HG03354 (cell line): ENCODE measurements at regions not wholly inside any gene's neighbourhood (a gene's known extent, or its start where the extent isn't known, plus 50 kb on each side); places are given as distances from the start of the nearest gene placed in this dataset.
"Not testable (repeated sequence)": the region's sequence is repeated elsewhere in the genome, so short reads cannot be mapped to it uniquely, and the experiment has no call there.

Source experiments
- ATAC-seq: cut with Tn5 transposase; IDR thresholded peaks from one replicate; pipeline ENCODE4 v1.9.1; 2021; ENCODE audit warnings: mild to moderate bottlenecking; ENCODE audit not compliant: unreplicated experiment, poor library complexity, severe bottlenecking

- ATAC-seq = no peak
Observed at GRCh38 chr6:66555082-66555481, 848.1 kb upstream of the EYS start.

DNA sequence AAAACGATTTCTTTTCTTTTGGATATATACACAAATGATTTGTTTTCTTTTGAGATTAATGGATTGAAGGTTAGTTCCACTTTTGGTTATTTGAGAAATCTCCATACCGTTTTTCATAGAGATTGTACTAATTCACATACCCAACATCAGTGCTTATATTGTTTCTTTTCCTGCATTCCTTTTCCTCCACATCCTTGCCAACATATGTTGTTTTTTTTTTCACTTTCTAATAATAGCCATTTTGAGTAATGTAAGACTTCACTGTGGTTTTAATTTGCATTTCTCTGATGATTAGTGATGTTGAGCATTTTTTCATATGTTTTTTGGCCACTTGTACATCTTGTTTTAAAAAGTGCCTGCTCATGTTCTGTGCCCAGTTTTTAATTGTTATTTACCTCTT is 846.4 kb upstream of the EYS start:
- ATAC-seq = no peak

DNA sequence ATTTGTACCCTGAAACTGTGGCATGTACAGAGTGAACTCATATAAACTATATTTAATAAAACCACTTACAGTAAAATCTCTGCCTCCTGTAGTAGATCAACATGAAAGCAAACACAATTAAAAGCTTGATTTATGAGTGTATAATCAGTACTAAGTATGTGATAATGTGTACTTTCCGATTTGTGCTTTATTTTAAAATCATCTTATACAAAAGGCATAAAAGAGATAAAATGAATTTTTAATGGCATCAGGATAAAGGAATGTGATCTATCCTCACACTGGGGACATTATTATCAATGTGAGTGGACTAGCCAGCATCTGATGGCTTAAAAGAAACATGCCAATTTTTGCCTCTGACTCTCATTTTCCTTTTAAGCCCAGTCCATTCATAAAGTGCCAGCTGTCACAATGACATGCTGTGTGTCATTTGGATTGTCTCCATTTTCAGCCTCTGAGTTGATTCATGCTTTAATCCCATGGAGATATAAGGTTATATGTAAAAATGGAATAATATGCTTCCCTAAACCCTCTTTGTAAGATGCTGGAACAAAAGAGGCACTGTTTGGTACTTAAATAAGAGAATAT is 831.6 kb upstream of the EYS start:
- ATAC-seq = no peak

DNA sequence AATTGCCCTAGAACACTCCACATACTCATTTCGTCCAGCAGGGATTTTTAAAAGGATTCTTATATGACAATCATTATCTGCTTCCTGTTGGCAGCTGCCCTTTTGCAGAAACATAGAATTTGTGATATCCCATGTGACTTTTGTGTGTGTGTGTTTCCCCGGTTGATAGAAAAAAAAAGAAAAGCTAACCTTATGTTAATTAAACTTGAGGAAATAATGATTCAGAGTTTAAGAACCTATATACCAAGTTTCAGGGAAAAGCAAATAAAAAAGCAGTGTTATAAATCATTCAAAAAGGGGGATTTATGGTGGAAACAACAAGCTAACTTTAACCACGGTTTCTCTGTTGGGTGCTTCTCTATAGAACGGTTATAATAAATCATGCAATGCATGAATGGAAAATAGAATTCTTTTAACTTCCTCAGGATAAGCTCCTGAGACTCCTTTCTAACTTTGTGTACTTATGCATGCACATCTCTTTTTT is 826.9 kb upstream of the EYS start:
- ATAC-seq = no peak

GRCh38 chr6:66526061-66526460 is 819.0 kb upstream of the EYS start:
- ATAC-seq = no peak

- no peak for ATAC-seq
Observed at GRCh38 chr6:66522864-66523263, 815.8 kb upstream of the EYS start.

GRCh38 chr6:66516377-66516776 is 809.4 kb upstream of the EYS start:
- no peak for ATAC-seq

DNA sequence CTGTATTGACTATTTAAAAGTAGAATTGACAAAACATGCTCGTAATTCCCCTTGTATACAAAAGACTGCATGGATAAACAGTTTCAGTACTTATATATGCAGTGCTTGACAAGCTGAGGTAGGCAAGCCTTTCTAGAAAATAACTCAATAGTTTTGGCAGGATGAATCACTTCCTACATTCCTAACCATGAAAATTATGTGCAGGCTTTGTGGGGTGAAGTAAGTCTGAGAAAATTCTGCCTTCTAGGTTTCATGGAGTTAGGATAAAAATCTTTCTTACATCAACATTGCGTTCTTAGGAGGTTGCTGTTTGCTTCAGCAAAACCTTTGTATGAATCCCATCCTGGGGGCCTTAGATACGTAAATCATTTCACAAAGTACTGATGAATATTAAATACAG is 801.4 kb upstream of the EYS start:
- ATAC-seq = no peak

DNA sequence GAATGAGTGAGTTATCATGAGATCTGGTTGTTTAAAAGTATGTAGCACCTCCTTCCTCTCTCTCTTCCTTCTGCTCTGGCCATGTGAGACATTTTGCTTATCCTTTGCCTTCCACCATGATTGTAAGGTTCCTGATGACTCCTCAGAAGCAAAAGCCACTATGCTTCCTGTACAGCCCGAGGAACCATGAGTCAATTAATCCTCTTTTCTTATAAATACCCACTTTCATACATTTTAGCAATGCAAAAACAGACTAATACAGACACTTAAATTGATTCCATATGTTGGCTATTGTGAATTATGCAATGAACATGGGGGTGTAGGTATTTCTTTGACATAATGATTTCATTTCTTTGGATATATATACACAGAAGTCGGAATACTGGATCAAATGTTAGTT is 792.8 kb upstream of the EYS start:
- no peak for ATAC-seq

DNA sequence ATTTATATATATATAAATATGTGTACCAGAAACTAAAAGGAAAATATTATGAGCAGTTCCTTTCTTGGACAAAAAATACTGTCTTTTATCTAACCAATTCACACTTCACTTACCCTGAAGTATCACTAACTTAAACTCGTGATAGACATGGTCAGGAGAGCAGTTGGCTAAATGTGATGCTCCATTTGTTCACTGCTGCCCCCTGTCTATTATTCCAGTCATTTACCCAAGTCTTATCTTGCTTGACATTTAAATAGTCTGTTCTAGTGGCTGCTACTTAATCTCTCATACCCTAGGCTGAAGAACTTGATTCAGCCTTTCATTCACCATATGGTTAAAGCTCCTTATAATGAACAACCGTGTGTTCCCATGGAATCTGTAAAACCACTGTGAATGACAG is 789.6 kb upstream of the EYS start:
- ATAC-seq = no peak

GRCh38 chr6:66494643-66495042 is 787.6 kb upstream of the EYS start:
- not testable (repeated sequence) for ATAC-seq

GRCh38 chr6:66489269-66489987 is 782.4 kb upstream of the EYS start:
- ATAC-seq = no peak

GRCh38 chr6:66481216-66481615 is 774.2 kb upstream of the EYS start:
- no peak for ATAC-seq

GRCh38 chr6:66478705-66479104 is 771.7 kb upstream of the EYS start:
- ATAC-seq = no peak

- ATAC-seq = no peak
Observed at GRCh38 chr6:66435321-66435720, 728.3 kb upstream of the EYS start.

DNA sequence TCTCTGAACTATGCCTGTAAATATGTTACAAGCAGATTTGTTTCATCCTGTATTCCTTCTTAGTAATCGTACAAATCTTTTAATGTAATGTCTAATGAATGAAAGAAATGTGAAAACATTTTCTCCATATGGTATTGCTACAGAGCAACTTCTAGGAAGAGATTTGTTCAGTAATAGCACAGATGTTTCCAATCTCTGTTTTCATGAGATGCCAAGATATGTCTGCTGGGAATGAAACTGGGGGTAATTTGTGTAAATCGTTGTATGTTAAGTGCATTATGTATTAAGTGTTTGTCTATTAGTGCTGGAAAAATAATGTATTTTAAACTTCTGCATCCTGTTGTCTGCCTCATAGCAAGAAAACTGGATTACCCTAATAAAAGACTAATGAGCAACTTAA is 722.2 kb upstream of the EYS start:
- no peak for ATAC-seq

DNA sequence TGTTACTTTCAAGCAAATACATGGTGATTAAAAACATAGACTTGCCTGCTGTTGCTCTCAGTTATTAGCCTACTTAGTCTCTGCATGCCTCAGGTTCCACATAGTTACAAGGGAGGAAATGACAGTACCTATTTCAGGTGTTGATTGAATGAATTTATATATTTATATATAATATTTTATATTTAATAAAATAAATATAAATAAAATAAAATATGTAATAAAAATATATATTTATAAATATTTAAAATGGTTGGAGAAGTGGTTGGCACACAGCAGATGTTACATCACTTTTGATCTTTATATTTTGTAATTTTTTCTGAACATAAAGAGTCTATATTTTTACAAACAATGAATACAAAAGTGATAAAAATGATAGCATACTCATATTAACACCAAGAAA is 716.0 kb upstream of the EYS start:
- no peak for ATAC-seq

DNA sequence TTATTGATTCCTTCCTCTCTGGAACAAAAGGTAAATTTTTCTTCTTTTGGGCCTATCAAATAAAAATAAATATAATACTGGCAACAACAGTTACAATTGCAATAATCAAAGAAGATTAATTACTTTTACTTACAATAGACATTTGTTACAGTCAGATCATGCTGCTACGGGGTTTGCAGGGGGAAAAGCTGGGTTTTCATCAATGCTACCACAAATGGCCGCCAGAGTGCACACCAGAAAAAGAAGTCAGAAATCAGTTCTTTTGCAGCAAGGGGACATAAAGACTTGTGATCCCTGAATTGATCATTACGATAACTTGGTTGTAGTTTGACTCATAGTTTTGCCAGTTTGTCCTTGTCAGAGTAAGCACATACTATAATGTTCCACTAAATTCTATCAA is 714.5 kb upstream of the EYS start:
- ATAC-seq = no peak

GRCh38 chr6:66418906-66419305 is 711.9 kb upstream of the EYS start:
- ATAC-seq = no peak

DNA sequence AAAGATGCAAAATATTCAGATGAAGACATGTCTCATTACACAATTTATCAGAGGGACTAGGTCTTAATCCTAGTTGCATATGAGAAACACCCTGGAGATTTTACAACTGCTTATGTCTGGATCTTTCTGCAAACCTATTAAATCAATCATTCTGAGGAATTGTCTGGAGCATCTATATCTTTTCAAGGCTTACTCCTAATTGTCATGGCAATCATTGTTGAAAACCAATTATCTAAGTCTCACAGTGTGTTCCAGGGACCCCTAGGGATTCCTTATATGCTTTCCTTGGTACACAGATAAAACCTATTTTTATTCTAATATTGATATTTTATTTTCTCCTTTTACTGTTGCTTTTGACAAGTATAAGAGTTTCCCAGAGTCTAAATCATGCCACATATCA is 696.9 kb upstream of the EYS start:
- ATAC-seq = no peak

DNA sequence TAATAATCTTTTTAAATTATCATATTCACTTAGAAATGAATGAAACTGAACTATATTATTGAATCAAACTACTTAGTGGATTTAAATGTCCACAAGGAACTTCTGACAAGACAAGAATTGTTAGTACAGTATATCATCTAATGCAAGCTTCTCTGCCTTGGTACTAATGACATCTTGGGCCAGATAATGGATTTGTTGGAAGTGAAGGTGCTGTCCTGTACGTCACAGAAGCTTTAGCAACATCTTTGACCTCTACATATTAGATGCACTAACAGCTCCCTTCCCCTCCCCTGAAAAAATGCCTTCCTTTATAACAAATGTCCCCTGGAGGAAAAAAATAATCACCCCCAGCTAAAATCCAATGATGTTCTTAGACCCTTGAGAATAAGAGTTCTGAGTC is 695.8 kb upstream of the EYS start:
- no peak for ATAC-seq

DNA sequence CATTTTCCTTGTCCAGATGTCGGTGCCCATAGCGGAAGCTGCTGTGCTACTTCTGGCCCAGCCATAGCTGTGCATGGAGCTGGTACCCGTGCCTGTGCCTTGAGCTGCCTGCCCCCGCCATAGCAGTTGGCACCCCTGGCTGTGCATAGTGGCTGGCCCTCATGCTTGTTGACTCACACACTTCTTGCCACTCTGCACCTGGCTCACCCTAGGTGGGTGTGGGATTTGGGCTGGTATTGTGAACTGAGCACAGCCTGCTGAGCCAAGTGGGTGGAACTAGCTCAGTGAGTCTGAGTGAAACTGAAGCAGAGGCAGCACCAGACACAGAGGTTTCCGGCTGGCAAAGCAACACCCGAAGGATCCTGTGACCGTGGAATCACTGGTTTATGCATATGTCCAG is 689.5 kb upstream of the EYS start:
- ATAC-seq = no peak
